Common myeloid progenitor, CD34-positive (primary cell): ENCODE measurements at regions not wholly inside any gene's neighbourhood (a gene's known extent, or its start where the extent isn't known, plus 50 kb on each side); places are given as distances from the start of the nearest gene placed in this dataset.

Source experiments
- CTCF ChIA-PET: fragments of 350-600 bp; sonication (Branson Sonifier 250); formaldehyde crosslinking; loops from one replicate; lab custom pipeline; 2021; ENCODE audit warnings: antibody characterized with exemption; lab: Charles Lee
- POLR2A ChIA-PET: fragments of 350-600 bp; sonication (Branson Sonifier 250); formaldehyde crosslinking; loops from one replicate; lab custom pipeline; 2021; ENCODE audit warnings: antibody characterized with exemption; lab: Charles Lee
- DNase-seq, 3 donors: peaks; one replicate each; pipeline versions ENCODE4 v3.0.0 to v3.0.0-alpha.2; 2013
- H3K27ac ChIP-seq, 2 experiments: 1 replicate in 1 of 2; 2 replicates in 1 of 2; pipeline ENCODE4 v1.7.0; 2013; ENCODE audit warnings: inconsistent platforms in 2 of 2, low read length in 2 of 2, mild to moderate bottlenecking in 2 of 2, low read depth in 1 of 2, moderate library complexity in 1 of 2; ENCODE audit not compliant: severe bottlenecking in 2 of 2, insufficient read depth in 1 of 2, poor library complexity in 1 of 2
- H3K27me3 ChIP-seq, 5 experiments: replicated peaks in 2 of 5; 1 replicate in 3 of 5; 2 replicates in 2 of 5; pipeline versions ENCODE4 v1.6.1 to v1.7.0; 2013; ENCODE audit warnings: low read length in 4 of 5, mild to moderate bottlenecking in 2 of 5, moderate library complexity in 2 of 5, inconsistent platforms in 1 of 5; ENCODE audit not compliant: insufficient read depth in 5 of 5, control insufficient read depth in 4 of 5
- H3K36me3 ChIP-seq, 4 experiments: 1 replicate in 2 of 4; 2 replicates in 2 of 4; pipeline versions ENCODE4 v1.6.1 to v1.7.0; 2013; ENCODE audit warnings: low read length in 3 of 4, control low read depth in 1 of 4, mild to moderate bottlenecking in 1 of 4; ENCODE audit not compliant: control insufficient read depth in 4 of 4, insufficient read depth in 4 of 4
- H3K4me1 ChIP-seq, 4 experiments: 1 replicate in 3 of 4; 2 replicates in 1 of 4; pipeline versions ENCODE4 v1.6.1 to v1.7.1; 2013; ENCODE audit warnings: low read length in 3 of 4, mild to moderate bottlenecking in 3 of 4, control low read depth in 1 of 4, inconsistent platforms in 1 of 4, moderate library complexity in 1 of 4; ENCODE audit not compliant: control insufficient read depth in 4 of 4, insufficient read depth in 4 of 4; ENCODE audit errors: control extremely low read depth in 1 of 4
- H3K4me3 ChIP-seq, 7 experiments: 1 replicate in 4 of 7; 2 replicates in 3 of 7; pipeline versions ENCODE4 v1.5.1 to v1.7.0; 2013; ENCODE audit warnings: mild to moderate bottlenecking in 7 of 7, low read length in 6 of 7, moderate library complexity in 6 of 7, inconsistent platforms in 2 of 7, low read depth in 2 of 7, control low read depth in 1 of 7; ENCODE audit not compliant: insufficient read depth in 4 of 7, control insufficient read depth in 1 of 7; ENCODE audit errors: extremely low read depth in 1 of 7
- H3K9me3 ChIP-seq, 5 experiments: 1 replicate in 4 of 5; 2 replicates in 1 of 5; pipeline versions ENCODE4 v1.6.1 to v1.7.1; 2013; ENCODE audit warnings: low read length in 4 of 5, mild to moderate bottlenecking in 2 of 5, inconsistent platforms in 1 of 5, low read depth in 1 of 5, moderate library complexity in 1 of 5; ENCODE audit not compliant: control insufficient read depth in 4 of 5, insufficient read depth in 2 of 5; ENCODE audit errors: control extremely low read depth in 1 of 5
- WGBS: methylation state at CpG from one replicate; pipeline ENCODE4 v1.1.5; 2013; ENCODE audit not compliant: insufficient coverage; 5-methylcytosine and 5-hydroxymethylcytosine counted together

DNA sequence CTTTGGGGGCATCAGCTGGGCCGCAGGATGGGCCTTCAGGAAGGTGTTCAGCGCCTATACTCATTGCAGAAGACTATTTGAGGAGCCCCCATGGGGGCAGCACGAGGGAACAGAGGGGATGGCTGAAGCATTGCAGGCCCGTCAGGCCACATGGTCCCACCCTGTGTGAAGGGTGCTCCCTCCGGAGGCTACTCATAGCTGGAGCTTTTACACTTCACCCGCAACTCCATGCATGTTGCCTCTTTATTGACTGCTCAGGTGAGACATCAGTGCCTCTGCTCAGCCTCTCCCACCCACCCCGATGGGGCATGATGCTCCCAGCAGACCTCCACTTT, 1500.9 kb downstream of the TBC1D22A start:
- POLR2A ChIA-PET = no interaction called here
- WGBS = 80% methylated on average over 7 of the region's 7 CpGs
- DNase-seq = no peak
- Histone ChIP-seq H3K36me3 (no peaks in the 10 kb centered on the region), H3K4me3 (no peak overlapping the region), H3K27me3 (peaks cover 0 to 18% (median 0%) of the 10 kb centered on the region in 5 experiments), H3K9me3 (no peaks in the 10 kb centered on the region), H3K27ac (no peak overlapping the region), H3K4me1 (no peaks in the 10 kb centered on the region)
- CTCF ChIA-PET = no interaction called here

DNA sequence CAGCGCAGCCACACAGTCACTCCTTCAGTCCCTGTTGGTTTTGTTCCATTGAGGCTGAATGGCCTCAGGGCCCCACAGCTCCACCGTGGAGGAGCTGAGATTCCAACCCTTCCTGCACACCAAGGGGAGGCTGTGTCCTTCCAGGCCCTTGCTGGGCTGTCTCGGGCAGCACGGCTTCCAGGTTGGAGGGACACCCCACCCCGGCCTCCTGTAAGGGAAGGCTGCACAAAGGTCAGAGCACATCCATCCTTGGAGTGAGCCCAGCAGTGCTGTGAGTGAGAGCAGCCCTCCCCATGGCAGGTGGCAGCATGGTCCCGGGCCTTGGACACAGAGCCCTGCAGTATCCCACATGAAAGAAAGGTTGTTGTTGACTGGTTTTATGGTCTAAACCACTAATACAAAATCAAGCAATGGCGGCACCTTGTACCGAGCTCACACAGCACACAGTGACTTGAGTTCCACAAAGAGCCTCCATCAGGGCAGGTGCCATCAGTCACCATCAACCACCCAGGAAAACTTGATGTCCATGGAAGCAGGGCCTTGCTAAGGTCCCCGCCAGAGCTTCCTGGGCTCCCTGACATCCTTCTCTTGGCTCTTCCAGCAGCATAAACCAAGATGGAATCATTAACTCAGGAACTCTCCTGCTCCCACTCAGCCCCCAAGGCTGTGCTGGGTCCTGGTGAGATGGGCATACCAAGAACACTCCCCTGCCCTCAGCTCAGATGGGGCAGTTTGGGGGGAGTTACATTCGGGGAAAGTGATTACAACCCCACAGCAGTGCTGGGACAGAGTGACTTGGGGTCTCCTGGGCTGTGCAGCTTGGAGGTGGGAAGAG, 1500.4 kb downstream of the TBC1D22A start:
- no peak for DNase-seq
- ChIA-PET POLR2A (no interaction called here), CTCF (no interaction called here)
- H3K4me3 ChIP-seq = no peak overlapping the region
- peaks cover 0 to 4% (median 0%) of the 10 kb centered on the region in 4 experiments for H3K4me1 ChIP-seq
- H3K27me3 ChIP-seq = peaks cover 0 to 16% (median 3%) of the 10 kb centered on the region in 5 experiments
- no peaks in the 10 kb centered on the region for H3K36me3 ChIP-seq
- H3K9me3 ChIP-seq = no peaks in the 10 kb centered on the region
- no peak overlapping the region for H3K27ac ChIP-seq
- 89% methylated on average over 8 of the region's 10 CpGs for WGBS

DNA sequence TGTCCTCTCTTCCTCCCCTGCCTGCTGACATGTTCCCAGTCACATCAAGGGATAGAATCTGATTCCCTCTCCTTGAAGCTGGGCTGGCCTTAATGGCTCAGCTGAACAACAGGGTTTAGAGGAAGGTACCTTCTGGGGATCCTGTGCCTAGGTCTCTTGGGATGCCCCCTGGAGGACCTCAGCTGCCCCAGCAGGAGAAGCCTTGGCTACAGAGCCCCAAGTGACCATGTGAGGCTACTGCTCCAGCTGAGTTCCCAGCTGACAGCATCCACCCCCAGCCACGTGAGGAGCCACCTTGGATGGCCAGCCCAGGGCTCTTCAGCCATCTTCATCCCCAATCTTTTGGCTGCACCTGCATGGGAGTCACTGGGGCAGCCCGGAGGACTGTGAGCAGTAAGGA, 1499.3 kb downstream of the TBC1D22A start:
- peaks cover 0 to 17% (median 3%) of the 10 kb centered on the region in 5 experiments for H3K27me3 ChIP-seq
- H3K9me3 ChIP-seq = no peaks in the 10 kb centered on the region
- POLR2A ChIA-PET = no interaction called here
- peaks cover 0 to 4% (median 0%) of the 10 kb centered on the region in 4 experiments for H3K4me1 ChIP-seq
- DNase-seq = no peak
- WGBS = 73% methylated on average over 2 of the region's 2 CpGs
- no peaks in the 10 kb centered on the region for H3K36me3 ChIP-seq
- H3K4me3 ChIP-seq = no peak overlapping the region
- CTCF ChIA-PET = no interaction called here
- no peak overlapping the region for H3K27ac ChIP-seq

DNA sequence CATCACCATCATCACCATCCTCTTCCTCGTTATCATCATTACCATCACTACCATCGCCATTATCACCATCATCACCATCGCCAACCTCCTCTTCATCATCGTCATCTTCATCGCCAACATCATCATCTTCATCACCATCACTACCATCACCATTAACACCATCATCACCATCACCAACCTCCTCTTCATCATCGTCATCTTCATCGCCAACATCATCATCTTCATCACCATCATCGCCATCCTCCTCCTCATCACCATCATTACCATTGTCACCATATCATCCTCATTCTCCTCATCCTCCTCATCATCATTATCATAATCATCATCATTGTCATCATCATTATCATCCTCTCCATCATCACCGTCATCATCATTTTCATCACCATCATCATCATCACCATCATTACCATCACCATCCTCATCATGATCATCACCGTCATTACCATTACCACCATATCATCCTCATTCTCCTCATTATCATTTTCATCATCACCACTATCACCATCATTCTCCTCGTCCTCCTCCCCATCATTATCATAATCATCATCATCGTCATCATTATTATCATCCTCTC, 1498.7 kb downstream of the TBC1D22A start:
- CTCF ChIA-PET = no interaction called here
- H3K9me3 ChIP-seq = no peaks in the 10 kb centered on the region
- peaks cover 0 to 4% (median 0%) of the 10 kb centered on the region in 4 experiments for H3K4me1 ChIP-seq
- POLR2A ChIA-PET = no interaction called here
- H3K4me3 ChIP-seq = no peak overlapping the region
- no peaks in the 10 kb centered on the region for H3K36me3 ChIP-seq
- WGBS = 96% methylated on average over 12 of the region's 12 CpGs
- H3K27ac ChIP-seq = no peak overlapping the region
- H3K27me3 ChIP-seq = peaks cover 0 to 20% (median 6%) of the 10 kb centered on the region in 5 experiments
- no peak for DNase-seq

DNA sequence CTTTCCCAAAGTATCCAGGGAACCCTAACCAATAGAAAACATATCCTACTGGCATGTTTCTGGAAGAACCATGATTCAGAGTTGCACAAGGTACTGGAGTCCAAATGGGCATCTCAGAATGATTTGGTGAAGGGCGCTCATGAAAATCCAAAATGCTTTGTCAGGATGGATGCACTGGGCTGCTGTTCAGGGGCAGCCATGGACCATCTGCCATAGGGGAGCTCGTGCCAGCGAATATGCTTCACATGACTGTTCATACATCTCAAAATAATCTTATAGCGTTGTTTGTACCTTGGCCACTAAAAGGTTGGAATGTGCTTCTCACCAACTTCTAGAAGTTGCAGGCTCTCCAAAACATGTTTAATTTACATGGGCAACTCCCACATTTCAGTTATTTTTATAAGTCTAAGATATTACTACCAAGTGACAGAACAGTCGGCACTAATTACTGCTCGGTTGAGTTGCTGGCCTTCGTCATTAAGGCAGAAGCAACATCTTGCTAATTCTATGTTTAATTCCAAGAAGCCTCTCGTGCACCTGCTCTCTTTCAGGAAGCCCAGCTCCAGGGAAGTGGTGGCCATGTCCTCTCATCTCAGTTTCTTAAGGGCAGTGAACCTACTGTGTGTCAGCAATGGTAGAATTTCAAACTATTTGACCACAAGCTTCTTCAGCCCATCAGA, 1497.7 kb downstream of the TBC1D22A start:
- ChIA-PET POLR2A (no interaction called here), CTCF (no interaction called here)
- no peak for DNase-seq
- Histone ChIP-seq H3K9me3 (no peaks in the 10 kb centered on the region), H3K4me1 (peaks cover 0 to 4% (median 0%) of the 10 kb centered on the region in 4 experiments), H3K27me3 (peaks cover 0 to 26% (median 8%) of the 10 kb centered on the region in 5 experiments), H3K27ac (no peak overlapping the region), H3K4me3 (no peak overlapping the region), H3K36me3 (no peaks in the 10 kb centered on the region)
- WGBS = 92% methylated on average over 8 of the region's 8 CpGs

DNA sequence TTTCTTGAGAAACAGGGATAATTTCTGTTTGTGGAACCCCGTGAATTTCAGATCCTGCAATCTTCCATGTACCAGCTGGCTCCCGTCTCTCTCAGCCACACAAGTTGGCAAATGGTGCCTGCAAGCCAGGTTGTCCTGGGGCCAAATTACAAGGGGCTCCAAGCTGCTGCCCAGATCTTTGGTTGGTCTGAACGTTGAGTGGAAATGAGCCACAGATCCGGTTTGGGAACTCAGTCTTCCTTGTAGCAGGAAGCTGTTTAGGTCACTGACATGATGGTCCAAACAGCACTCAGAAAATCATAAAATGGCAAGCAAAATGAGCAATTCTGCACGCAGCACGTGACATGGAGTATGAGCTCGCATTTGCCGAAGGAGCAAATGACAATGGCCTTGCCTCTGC, 1496.4 kb downstream of the TBC1D22A start:
- WGBS = 97% methylated on average over 8 of the region's 8 CpGs
- H3K27ac ChIP-seq = no peak overlapping the region
- ChIA-PET POLR2A (no interaction called here), CTCF (no interaction called here)
- no peak overlapping the region for H3K4me3 ChIP-seq
- no peak for DNase-seq
- H3K36me3 ChIP-seq = no peaks in the 10 kb centered on the region
- H3K27me3 ChIP-seq = peaks cover 0 to 39% (median 11%) of the 10 kb centered on the region in 5 experiments
- no peaks in the 10 kb centered on the region for H3K9me3 ChIP-seq
- peaks cover 0 to 4% (median 0%) of the 10 kb centered on the region in 4 experiments for H3K4me1 ChIP-seq
